H4 (cell line): ENCODE measurements at regions not wholly inside any gene's neighbourhood (a gene's known extent, or its start where the extent isn't known, plus 50 kb on each side); places are given as distances from the start of the nearest gene placed in this dataset.
"Not testable (repeated sequence)": the region's sequence is repeated elsewhere in the genome, so short reads cannot be mapped to it uniquely, and the experiment has no call there.

Experiments
- DNase-seq: peaks from one replicate; pipeline ENCODE4 v3.0.0-alpha.2; 2015; ENCODE audit warnings: low spot score

DNA sequence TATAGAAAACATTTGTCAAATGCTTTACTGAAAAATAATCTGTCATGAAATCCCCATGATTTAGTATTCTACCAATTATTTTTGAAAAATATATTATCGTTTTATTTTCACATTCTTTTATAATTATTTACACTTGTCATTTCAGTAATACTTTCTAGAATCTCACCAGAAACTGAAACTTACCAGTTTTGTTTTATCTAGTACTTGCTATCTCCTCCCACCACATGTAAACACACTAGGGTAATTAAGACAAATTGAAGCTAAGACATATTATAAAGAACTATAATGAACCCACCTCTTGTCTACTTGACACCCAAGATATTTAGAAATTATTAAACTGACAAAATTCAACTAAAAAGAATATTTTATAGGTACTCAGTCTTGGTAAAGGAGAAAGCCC lies 51.5 kb upstream of the GRM3 start:
- no peak for DNase-seq

DNA sequence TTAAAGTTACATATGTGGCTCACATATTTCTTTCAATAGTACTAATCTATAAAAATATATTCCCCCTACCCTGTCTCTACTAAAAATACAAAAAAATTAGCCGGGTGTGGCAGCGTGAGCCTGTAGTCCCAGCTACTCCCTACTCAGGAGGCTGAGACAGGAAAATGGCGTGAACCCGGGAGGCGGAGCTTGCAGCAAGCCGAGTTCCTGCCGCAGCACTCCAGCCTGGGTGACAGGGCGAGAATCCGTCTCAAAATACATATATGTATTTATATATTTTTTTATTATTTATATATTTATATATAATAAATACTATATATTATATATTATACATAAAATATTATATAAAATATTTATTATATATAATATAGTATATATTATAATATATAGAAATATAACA lies 69.7 kb upstream of the GRM3 start:
- peak; percentile 15 for DNase-seq

DNA sequence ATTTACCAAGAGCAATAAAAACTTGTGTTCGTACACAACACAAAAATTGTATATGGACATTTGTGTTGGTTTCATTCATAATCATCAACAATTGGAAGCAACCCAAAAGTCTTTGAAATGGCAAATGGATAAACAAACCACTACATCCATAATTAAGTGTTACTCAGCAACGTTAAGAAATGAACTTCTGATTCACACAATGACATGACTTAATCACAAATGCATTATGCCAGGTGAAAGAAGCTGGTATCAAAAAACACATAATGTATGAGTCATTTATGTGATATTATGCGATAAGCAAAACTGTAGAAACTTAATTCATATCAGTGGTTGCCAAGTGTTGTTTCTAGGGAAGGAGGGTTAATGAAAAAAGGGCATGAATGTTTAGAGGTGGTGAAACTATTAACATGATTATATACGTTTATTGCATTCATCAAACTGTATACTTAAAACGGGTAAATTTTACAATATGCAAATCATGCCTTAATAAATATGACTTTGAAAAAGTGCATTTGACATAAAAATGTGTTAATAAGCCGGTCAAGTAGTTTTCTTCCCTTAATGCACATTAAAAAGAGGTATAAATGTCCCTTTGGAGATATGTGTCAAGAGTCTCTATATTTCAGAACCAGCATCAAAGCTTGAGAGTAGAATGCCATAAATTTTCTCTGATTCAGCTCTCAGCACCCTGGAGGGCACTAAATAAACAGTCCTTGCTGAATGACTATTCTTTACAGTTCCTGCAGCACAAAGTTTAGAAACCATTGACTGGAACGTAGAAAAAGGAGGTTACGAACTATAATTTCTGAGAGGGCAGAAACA lies 84.8 kb upstream of the GRM3 start:
- no peak for DNase-seq

DNA sequence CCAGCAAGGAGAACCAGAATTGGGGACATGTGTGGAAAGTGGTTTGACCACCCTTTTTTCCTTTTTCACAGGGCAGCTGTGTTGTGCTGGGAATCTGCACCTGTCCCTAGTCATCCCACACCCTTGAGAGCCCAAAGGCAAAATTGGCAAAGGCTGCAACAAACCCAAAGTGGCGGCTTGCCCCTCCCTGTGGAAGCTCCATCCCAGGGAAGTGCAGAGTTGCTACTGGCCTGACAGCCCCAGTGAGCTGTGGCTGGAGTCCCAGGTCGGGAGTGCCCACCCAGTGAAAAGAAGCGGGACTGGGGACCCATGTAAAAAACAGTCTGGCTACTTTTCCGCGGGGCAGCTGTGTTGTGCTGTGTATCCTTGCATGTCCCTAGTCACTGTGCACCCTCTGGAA lies 109.1 kb upstream of the GRM3 start:
- no peak for DNase-seq

DNA sequence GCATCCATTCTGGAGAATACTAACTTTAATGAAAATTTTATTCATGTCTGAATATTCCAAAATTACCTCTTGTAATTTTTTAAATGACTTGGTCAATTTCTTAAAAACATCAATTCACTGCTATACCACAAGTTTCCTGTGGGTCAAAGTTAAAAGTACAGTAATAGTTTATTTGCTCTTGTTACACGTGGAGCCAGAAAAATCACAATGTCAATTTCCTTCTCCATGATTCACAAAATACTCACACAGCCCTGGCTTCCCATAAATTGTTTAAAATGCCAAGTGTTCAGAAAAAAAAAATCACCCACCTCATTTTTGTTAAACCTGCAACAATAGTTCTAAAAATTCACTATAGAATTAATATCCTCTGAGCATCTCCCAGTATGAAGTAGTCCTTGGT lies 139.5 kb upstream of the GRM3 start:
- no peak for DNase-seq

DNA sequence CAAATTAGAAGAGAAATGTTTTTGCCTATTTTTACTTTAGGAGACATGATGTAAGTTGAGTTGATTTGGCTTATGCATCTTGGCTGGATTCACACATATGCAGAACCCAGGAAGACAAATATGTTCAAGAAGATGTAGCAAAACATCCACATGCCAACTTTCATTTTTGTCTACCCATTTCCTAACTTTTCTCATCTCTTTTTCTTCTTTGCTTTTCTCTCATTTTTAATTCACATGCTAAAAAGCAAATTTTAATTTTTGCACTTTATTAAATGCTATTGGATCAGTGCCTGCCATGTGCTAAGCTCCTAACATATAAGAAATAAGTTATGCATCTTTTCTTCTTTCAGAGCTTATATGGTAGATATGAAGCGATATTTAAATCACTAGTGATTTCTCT lies 143.7 kb upstream of the GRM3 start:
- DNase-seq, result no peak

DNA sequence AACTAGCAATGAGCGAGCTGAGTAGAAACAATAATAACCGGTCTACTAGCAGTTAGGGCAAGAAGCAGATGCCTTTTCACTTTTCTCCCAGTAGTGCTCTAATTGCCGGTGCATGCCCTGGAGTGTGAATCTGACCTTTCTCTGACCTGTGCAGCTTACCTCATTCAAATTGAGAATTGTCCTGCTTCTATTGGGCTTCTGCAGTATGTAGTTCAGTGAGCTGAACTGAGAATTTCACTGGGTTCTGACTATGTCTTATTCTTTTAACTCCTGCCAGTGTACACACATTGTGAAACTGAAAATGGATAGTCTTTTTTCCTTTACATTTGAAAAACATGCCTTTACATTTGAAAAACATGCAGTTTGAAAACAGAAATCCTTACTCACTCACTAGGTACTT lies 157.9 kb upstream of the GRM3 start:
- no peak for DNase-seq

DNA sequence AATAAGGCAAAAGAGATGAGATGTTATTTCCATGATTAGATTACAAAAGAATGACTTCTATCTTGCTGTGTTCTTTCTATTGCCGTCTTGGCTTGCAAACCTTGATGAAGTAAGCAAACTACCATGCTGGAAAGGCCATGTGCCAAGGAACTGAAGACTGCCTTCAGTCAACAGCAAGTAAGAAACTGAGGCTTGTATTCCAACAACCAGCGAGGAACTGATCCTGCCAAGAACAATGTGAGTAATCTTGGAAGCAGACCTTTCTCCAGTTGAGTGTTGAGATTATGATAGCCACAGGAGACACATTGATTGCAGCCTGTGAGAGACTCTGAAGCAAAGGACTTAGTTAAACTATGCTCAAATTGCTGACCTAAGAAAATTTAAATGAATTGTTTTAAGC lies 164.6 kb upstream of the GRM3 start:
- DNase-seq, result no peak

DNA sequence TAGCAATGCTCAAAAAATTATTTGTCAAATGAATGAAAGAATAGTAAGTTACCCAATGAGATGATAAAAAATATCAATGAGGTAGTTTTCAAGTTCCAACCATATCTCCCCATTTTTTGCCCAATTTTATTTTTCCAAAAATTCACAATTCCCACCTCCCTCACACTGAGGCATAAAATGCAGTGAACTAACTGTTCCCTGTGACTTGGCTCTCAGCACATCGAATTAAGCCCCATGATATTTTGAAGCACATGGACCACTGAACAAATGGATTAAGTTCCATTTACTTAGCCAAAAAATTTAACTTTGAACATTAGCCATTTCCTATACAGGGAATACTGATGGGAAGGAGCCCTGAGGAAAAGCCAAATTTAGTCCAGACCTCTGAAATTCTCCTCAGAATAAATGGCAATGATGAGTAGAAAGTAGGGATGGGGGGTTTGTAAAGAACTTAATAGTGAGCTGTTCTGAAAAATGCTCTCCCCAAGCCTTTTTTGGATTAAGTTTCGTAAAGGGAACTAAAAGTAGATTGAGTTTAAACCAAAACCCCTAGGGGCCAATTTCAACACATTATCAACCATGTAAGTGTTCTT lies 166.3 kb upstream of the GRM3 start:
- DNase-seq, result no peak

DNA sequence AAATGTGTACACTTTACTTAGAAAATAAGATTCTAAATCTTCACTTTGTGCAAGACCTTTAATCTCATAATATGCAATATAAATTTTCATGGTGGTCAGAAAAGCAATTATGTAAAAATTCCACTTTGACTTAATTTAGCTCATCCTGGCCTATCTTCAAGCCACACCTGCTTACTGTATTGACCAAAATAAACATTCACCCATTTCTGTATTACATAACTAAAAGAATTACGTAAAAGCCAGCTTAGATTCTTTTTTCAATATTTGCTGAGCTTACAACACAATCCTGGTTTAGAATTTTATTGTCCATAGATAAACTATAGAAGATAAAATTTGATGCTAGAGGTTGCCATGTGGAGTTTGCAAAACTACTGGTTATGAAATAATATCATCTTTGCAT lies 172.9 kb upstream of the GRM3 start:
- DNase-seq, result no peak

DNA sequence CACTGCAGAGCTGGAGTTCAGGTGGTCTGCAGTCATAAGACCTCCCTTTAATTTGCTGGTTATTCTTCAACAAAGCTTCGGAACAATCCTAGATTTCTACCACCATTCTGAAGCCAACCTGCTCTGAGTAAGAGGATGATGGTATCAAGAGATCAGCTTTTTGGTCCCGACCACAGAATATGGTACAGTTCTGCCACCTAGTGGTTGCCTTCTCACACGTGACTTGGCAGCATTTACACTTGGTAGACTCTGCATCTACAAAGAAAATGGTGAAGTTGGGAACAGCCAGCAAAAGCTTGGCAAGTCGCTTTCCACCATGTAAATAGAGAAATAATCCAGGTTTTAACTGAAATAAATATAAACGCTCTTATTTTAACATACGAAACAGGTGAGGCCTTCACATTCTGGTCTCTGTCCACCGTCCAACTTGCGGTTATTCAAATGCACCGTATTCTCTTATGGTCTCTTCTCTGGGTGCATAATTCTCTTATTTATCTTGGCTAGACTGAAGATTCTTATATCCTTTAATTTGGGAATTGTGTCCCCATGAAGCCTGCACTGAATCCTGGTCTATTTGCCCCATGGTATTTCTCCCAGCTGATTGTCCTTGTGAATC lies 173.9 kb upstream of the GRM3 start:
- DNase-seq, result peak; percentile 89

DNA sequence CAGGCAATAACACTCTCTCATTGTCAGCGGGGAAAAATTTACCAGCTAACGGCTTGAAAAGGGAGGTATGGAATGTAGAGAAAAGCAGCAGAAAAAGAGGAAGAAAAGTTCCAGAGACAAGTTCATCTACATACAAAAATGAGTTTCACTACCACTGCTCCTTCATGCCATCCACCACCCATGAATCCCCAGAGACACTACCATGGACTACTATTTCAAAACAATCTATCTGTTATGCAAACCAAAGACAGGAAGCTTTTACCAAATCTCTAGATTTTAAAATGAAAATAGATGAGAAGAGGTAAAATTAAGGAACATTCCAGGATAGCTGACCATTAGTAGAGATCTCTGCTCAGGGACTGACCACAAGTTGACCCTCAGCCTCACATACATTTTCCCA lies 189.0 kb upstream of the GRM3 start:
- no peak for DNase-seq

DNA sequence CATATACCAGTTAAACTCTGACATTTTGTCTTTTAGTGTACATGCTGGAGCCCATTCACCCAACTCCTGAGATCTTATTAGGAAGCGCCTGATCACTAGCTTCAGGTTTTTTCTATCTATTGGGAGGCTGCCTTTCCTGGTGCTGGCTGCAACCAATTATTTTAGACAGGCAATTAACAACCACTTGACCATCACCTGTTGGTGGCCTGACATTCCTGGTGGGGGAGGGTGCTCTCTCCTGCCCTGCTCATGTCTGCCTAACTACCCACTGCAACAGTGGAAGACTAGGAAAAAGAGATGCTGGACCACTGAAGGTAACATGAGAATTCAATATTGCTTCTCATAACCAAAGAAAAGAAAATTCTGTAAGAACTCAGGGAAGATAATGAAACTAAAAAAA lies 190.3 kb upstream of the GRM3 start:
- DNase-seq, result no peak

DNA sequence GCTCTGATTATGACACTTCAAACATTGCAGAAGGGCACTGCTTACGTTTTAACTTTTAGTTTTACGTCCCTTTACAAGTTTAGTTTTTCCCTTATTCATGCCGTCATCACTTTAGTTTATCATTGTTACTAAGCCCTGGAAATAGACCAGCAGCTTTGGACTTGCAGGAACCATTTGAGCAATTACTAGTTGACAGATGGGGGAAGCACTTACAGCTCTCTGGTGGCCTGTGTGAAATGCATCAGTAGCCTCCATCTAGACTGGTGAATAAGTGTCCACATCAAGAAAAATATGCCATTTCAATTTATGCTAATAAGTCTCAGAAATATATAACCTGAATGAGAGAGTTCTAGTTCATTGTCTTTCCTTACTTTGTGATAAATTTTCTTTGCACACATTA lies 194.9 kb upstream of the GRM3 start:
- no peak for DNase-seq

DNA sequence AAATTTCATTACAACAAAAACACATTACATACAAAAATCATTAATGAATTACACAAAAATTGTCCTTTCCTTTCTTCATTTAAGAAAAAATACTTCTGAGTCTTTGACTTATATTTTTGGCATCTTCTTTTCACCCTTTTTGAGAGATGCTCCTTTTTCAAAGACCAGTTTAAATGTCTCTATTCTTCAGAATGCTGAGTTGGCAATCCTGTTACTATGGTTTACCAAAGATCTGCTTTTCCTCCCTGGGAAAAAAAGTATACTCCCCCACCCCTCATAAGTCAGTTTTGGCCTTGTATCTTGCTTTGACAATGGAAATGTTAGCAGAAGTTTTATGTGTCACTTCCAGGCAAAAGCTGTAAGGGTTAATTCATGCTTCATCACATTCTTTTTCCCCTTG lies 198.4 kb upstream of the GRM3 start:
- no peak for DNase-seq

DNA sequence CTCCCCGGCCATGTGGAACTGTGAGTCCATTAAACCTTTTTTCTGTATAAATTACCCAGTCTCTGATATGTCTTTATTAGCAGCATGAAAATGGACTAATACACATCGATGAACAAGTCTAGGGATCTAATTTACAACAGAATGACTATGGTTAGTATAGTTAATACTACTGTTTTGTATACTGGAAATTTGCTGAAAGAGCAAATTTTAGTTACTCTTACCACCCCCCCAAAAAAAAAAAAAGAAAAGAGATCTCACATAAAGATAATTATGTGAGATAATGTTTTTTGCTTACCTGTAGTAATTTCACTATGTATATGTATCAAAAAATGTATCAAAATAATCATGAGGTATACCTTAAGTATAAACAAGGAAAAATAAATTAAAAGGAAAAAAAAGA lies 199.5 kb upstream of the GRM3 start:
- no peak for DNase-seq

DNA sequence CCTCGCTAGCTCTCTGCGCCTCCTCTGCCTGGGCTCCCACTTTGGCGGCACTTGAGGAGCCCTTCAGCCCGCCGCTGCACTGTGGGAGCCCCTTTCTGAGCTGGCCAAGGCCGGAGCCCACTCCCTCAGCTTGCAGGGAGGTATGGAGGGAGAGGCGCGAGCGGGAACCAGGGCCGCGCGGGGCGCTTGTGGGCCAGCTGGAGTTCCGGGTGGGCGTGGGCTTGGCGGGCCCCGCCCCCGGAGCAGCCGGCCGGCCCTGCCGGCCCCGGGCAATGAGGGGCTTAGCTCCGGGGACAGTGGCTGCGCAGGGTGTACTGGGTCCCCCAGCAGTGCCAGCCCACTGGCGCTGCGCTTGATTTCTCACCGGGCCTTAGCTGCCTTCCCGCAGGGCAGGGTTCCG lies 203.3 kb upstream of the GRM3 start:
- not testable (repeated sequence) for DNase-seq

DNA sequence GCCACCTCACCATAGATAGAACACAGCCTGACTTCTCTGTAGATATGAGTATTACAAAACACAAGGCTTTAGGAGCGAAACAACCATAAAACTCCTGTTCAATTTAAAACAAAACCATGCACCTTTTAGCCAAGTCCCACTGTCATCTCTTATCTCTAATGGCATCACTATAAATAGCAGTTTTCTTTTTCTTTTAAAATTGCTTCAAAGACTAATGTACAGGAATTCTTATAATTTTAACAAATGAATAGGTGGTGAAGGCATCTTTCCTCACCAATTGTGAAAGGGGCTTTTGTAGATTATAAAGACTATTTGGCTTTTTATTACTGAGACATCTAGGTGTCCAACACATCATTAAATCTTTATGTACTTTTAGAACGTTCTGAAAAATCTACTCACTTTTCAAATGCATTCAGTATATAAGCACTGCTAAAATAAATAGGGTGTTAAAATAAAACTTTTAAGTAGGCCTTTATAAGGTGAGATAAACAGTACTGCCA lies 205.7 kb upstream of the GRM3 start:
- no peak for DNase-seq

DNA sequence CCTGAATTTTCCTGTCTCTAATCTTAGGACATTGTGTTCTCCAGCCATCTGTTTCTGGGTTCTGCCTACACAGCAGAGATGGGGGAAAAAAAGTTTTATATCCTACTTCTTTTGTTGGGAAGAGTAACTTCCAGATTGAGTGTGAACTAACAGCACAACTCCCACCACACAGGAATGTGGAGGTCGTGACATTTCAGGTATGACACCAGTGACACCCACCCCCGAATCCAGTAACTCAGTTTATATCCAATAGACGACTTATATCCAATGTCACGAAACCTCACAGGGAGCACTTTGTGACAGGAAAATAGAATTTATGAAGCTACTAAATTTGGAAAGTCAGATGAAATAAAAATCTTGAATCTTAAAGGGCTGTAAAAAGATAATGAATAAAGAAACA lies 211.9 kb upstream of the GRM3 start:
- DNase-seq, result no peak

DNA sequence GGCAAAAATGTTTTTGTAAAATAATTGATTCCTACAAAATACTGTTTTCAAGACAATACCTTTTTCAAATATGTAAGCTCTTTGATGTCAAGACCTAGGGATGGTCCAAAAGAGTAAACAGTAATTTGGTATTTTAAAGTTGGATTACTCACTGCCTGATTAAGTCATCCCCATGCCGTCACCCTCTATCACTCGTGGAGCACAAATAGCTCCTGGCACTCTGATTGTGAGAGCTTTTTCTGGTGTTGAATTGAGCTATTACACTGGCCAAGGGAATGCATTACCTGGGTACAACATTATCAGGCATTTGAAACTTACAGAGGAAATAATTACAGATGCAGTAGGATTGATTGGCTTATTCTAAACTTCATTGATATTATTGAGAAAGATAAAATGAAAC lies 231.9 kb upstream of the GRM3 start:
- DNase-seq, result peak; percentile 29

DNA sequence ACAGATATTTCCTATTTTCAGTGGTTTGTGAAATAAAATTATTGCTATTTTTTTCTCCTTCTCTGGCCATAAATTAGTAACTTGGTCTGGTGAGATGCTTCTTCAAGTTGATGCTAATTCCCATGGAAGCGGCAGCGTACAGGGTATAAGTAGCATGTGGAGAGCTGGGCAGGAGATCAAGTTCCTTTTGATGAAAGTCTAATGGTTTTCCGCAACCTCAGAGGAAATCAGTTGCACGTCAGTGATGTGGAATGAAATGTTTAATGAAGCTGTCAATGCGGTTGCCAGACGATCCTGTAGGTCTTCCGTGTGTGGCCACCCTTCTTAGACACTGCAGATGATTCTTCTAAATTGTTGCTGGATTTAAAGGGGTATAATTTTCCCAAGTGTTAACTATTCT lies 236.4 kb upstream of the GRM3 start:
- peak; percentile 67 for DNase-seq

DNA sequence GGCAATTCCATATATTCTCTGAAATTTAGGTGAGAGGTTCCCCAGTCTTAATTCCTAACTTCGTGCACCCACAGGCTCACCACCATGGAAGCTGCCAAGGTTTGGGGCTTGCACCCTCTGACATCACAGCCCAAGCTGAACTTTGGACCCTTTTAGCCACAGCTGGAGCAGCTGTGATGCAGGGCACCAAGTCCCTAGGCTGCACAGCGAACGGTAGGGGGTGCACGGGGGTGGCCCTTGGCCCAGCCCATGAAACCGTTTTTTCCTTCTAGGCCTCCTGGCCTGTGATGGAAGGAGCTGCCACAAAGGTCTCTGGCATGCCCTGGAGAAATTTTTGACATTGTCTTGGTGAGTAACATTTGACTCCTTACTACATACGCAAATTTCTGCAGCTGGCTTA lies 251.9 kb upstream of the GRM3 start:
- DNase-seq, result no peak

DNA sequence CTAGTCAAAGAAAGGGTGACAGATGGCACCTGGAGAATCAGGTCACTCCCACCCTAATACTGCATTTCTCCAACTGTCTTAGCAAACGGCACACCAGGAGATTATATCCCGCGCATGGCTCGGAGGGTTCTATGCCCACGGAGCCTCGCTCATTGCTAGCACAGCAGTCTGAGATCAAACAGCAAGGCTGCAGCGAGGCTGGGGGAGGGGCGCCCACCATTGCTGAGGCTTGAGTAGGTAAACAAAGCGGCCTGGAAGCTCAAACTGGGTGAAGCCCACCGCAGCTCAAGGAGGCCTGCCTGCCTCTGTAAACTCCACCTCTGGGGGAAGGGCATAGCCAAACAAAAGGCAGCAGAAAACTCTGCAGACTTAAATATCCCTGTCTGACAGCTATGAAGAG lies 268.1 kb upstream of the GRM3 start:
- DNase-seq, result not testable (repeated sequence)
